ENCODE measurements at regions not wholly inside any gene's neighbourhood (a gene's known extent, or its start where the extent isn't known, plus 50 kb on each side); places are given as distances from the start of the nearest gene placed in this dataset.

DNA sequence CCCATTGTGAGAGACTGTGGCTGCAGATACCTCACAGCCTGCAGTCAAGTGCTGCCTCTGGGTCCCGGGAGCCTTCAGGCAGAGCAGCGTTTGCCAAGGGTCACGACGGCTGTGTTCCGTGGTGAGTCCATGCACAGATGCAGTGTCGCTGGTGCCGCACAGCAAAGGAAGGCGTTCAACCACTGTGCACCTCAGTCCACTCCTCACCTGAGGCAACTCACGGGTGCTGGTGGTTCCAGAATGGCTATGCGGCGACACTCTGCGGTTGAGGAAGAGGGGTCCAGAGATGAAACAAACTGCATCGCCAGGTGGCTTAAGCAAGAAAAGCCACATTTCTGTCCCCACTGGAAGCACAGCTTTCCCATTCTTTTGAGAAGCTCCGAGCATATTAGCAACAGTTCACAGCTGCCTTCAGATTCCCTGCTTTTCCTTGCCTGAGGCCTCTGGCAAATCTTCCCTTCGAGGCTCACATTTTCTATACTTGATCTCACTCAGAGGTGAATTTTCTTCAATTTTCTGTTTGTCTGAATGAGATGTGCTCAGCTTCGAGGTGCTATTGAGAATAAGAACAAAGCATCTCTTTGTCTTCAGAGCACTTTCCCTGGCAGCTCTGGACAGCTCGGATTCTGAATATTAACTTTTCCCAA, 208.8 kb upstream of the TWIST2 start:
- no peak for DNase-seq (ENCODE audit: low read depth in 1 of 2, low spot score in 1 of 2)
- ChIA-PET CTCF (interaction anchor here (0.7 to 1.1 kb wide), 2 partner anchors 26 to 1823 kb away, joined by 3 read pairs; no protein-coding TSS in a partner anchor), POLR2A (no interaction called here)
- Histone ChIP-seq H3K27ac (no peak overlapping the region), H3K9me3 (no peaks in the 10 kb centered on the region), H3K4me2 (no peak overlapping the region), H3K4me1 (peaks cover 9% of the 10 kb centered on the region), H3K4me3 (no peak overlapping the region)
- FAIRE-seq = no peak
- no peak; a peak in 1 of 6 replicates for ATAC-seq
- TF ChIP-seq HOXB13 (CRISPR knock-in tag; IDR thresholded peaks at IDR 0.05; ENCODE audit: low read depth) = no peak
- TF ChIP-seq ZNF302 (CRISPR knock-in tag; IDR thresholded peaks at IDR 0.05) = no peak
- TF ChIP-seq NFE2L2 (conservative IDR thresholded peaks at IDR 0.05; ENCODE audit: low read length) = no peak
- TF ChIP-seq PHF8 (IDR thresholded peaks at IDR 0.05; ENCODE audit: borderline replicate concordance, low read depth) = no peak
- TF ChIP-seq RARB (CRISPR knock-in tag; IDR thresholded peaks at IDR 0.05) = no peak
- TF ChIP-seq, protein P1, sequence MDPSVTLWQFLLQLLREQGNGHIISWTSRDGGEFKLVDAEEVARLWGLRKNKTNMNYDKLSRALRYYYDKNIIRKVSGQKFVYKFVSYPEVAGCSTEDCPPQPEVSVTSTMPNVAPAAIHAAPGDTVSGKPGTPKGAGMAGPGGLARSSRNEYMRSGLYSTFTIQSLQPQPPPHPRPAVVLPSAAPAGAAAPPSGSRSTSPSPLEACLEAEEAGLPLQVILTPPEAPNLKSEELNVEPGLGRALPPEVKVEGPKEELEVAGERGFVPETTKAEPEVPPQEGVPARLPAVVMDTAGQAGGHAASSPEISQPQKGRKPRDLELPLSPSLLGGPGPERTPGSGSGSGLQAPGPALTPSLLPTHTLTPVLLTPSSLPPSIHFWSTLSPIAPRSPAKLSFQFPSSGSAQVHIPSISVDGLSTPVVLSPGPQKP (IDR thresholded peaks at IDR 0.05; ENCODE audit: low read depth, low read length) = no peak
- TF ChIP-seq ZFP36 (IDR thresholded peaks at IDR 0.05; ENCODE audit: borderline replicate concordance, partially characterized antibody) = no peak
- no peak for TF ChIP-seq EHF (CRISPR knock-in tag; IDR thresholded peaks at IDR 0.05)
- TF ChIP-seq, protein P2, sequence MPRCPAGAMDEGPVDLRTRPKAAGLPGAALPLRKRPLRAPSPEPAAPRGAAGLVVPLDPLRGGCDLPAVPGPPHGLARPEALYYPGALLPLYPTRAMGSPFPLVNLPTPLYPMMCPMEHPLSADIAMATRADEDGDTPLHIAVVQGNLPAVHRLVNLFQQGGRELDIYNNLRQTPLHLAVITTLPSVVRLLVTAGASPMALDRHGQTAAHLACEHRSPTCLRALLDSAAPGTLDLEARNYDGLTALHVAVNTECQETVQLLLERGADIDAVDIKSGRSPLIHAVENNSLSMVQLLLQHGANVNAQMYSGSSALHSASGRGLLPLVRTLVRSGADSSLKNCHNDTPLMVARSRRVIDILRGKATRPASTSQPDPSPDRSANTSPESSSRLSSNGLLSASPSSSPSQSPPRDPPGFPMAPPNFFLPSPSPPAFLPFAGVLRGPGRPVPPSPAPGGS (IDR thresholded peaks at IDR 0.05) = no peak
- no peak for TF ChIP-seq ESRRA (IDR thresholded peaks at IDR 0.05; ENCODE audit: borderline replicate concordance, low read length)
- no peak for TF ChIP-seq SMC3 (IDR thresholded peaks at IDR 0.05)
- TF ChIP-seq, protein P3, sequence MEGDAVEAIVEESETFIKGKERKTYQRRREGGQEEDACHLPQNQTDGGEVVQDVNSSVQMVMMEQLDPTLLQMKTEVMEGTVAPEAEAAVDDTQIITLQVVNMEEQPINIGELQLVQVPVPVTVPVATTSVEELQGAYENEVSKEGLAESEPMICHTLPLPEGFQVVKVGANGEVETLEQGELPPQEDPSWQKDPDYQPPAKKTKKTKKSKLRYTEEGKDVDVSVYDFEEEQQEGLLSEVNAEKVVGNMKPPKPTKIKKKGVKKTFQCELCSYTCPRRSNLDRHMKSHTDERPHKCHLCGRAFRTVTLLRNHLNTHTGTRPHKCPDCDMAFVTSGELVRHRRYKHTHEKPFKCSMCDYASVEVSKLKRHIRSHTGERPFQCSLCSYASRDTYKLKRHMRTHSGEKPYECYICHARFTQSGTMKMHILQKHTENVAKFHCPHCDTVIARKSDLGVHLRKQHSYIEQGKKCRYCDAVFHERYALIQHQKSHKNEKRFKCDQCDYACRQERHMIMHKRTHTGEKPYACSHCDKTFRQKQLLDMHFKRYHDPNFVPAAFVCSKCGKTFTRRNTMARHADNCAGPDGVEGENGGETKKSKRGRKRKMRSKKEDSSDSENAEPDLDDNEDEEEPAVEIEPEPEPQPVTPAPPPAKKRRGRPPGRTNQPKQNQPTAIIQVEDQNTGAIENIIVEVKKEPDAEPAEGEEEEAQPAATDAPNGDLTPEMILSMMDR (IDR thresholded peaks at IDR 0.05) = no peak
- no peak for TF ChIP-seq KDM1A (IDR thresholded peaks at IDR 0.05; ENCODE audit: low read depth)
- TF ChIP-seq KDM5A (IDR thresholded peaks at IDR 0.05) = no peak
- TF ChIP-seq NPAS2 (CRISPR knock-in tag; IDR thresholded peaks at IDR 0.05; ENCODE audit: borderline replicate concordance) = no peak
- TF ChIP-seq ZC3H11A (IDR thresholded peaks at IDR 0.05) = no peak
- 87% methylated on average over 16 of the region's 17 CpGs for WGBS (ENCODE audit: missing lambda C conversion rate)

- no peak for FAIRE-seq
- 66% methylated on average over 8 of the region's 8 CpGs for WGBS (ENCODE audit: missing lambda C conversion rate)
- Histone ChIP-seq H3K9me3 (no peaks in the 10 kb centered on the region), H3K4me1 (peaks cover 23% of the 10 kb centered on the region), H3K4me2 (no peak overlapping the region), H3K27ac (no peak overlapping the region), H3K4me3 (no peak overlapping the region)
- ATAC-seq = no peak
- ChIA-PET POLR2A (no interaction called here), CTCF (no interaction called here)
- no peak for DNase-seq (ENCODE audit: low read depth in 1 of 2, low spot score in 1 of 2)
- TF ChIP-seq MAX (IDR thresholded peaks at IDR 0.05) (no peak), RARB (CRISPR knock-in tag; IDR thresholded peaks at IDR 0.05) (no peak), USF2 (IDR thresholded peaks at IDR 0.05) (no peak)
Measured at GRCh38 chr2:238640486-238640885, 207.4 kb upstream of the TWIST2 start.

Measured in A549 (cell line).